DOHH2 (cell line): ENCODE measurements at regions not wholly inside any gene's neighbourhood (a gene's known extent, or its start where the extent isn't known, plus 50 kb on each side); places are given as distances from the start of the nearest gene placed in this dataset.

Experiments
- CTCF ChIP-seq: fragments of 200-600 bp; sonication (generic); IDR thresholded peaks from one replicate; pipeline ENCODE4 v1.5.1; 2014; ENCODE audit warnings: antibody characterized with exemption, mild to moderate bottlenecking, low read depth, low read length; ENCODE audit not compliant: poor library complexity, severe bottlenecking
- EZH2phosphoT487 ChIP-seq: fragments of 200-600 bp; sonication (generic); IDR thresholded peaks from 2 replicates; pipeline ENCODE4 v1.6.1; 2017; ENCODE audit warnings: borderline replicate concordance, mild to moderate bottlenecking, antibody characterized with exemption, low read length, moderate library complexity, mixed read lengths

- no peak for TF ChIP-seq CTCF
- TF ChIP-seq EZH2phosphoT487, result no peak
These were observed 108.3 kb downstream of the QRFPR start for GRCh38 chr4:121272526-121272925.
